Epithelial cell of esophagus (primary cell): ENCODE measurements at regions not wholly inside any gene's neighbourhood (a gene's known extent, or its start where the extent isn't known, plus 50 kb on each side); places are given as distances from the start of the nearest gene placed in this dataset.

Experiments used
- DNase-seq: peaks from one replicate; pipeline ENCODE4 v3.0.0; 2010; ENCODE audit warnings: low read depth
- H3K4me3 ChIP-seq: 2 replicates; pipeline ENCODE4 v1.5.1; 2011; ENCODE audit warnings: mild to moderate bottlenecking, low read length, control low read depth
- TF ChIP-seq, protein P1 (sequence below): IDR thresholded peaks from 2 replicates; pipeline ENCODE4 v1.5.1; 2011; ENCODE audit warnings: low read depth, mild to moderate bottlenecking, low read length, control low read depth, inconsistent platforms; ENCODE audit not compliant: insufficient read depth; ENCODE audit errors: missing control alignments

GRCh38 chr2:125573432-125573831 is 1082.5 kb upstream of the GYPC start:
- no peak overlapping the region for H3K4me3 ChIP-seq
- no peak for DNase-seq
- TF ChIP-seq, protein P1, sequence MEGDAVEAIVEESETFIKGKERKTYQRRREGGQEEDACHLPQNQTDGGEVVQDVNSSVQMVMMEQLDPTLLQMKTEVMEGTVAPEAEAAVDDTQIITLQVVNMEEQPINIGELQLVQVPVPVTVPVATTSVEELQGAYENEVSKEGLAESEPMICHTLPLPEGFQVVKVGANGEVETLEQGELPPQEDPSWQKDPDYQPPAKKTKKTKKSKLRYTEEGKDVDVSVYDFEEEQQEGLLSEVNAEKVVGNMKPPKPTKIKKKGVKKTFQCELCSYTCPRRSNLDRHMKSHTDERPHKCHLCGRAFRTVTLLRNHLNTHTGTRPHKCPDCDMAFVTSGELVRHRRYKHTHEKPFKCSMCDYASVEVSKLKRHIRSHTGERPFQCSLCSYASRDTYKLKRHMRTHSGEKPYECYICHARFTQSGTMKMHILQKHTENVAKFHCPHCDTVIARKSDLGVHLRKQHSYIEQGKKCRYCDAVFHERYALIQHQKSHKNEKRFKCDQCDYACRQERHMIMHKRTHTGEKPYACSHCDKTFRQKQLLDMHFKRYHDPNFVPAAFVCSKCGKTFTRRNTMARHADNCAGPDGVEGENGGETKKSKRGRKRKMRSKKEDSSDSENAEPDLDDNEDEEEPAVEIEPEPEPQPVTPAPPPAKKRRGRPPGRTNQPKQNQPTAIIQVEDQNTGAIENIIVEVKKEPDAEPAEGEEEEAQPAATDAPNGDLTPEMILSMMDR = no peak

- no peak for DNase-seq
- no peak overlapping the region for H3K4me3 ChIP-seq
- TF ChIP-seq, protein P1 = no peak
Measured at GRCh38 chr2:125576558-125576957, 1079.4 kb upstream of the GYPC start.

- no peak for DNase-seq
- H3K4me3 ChIP-seq = no peak overlapping the region
- TF ChIP-seq, protein P1 = no peak
Measured at GRCh38 chr2:125581557-125581956, 1074.4 kb upstream of the GYPC start.

DNA sequence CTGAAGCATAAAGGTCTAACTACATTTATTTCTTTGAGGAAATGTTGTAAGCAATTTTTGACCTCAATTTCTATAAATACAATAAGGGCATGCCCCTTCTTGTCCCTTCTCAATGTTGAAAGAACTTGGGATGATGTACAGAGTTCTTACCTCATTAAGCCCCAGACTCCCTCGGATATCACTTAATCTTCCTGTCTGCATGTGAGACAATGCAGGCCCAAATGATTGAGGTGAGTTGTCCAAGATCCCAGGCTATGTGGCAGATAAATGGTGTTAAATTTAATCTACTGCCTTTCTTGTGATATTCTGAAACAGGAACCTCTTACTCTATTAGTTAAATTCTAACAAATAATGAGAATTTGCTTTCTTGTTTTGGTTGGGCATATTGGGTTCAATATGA is 1073.4 kb upstream of the GYPC start:
- DNase-seq = no peak
- H3K4me3 ChIP-seq = no peak overlapping the region
- TF ChIP-seq, protein P1 = no peak

GRCh38 chr2:125584732-125585131 is 1071.2 kb upstream of the GYPC start:
- DNase-seq = no peak
- no peak overlapping the region for H3K4me3 ChIP-seq
- TF ChIP-seq, protein P1 = no peak

DNA sequence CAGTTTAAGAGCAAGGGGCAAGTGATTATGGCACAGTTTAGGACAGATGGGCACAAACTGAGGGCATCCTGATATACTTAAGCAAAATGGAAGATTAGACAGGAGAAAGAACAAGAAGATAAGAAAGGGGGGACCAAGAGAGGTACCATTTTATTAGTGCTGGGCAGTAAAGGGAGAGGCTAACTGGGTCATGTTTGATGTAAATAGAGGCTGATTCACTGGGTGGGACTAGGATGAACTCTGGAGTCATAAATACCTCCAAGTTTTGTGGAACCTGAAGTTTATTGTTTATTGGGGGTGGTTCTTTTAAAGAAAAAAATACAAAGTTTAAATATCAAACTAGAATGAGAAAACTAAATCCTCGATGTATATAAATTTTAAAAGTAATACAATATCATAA is 1067.2 kb upstream of the GYPC start:
- TF ChIP-seq, protein P1 = no peak
- no peak for DNase-seq
- H3K4me3 ChIP-seq = no peak overlapping the region

DNA sequence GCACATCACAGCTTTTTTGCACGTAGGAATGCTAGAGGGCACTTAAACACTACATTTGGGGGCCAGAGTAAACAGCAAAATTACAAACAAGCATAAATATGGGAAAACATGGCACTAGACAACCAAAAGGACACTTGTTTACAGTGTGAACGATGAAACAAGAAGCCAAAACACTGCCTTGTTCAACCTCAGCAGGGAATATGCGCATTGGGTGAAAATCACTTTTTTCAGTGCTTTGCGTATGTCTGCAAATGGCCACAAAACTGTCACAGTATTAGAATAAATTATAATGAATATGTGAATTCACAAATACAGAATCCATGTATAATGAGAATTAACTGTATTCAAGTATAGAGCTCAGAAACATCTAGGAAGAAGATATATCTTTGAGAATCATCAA is 1064.0 kb upstream of the GYPC start:
- TF ChIP-seq, protein P1 = no peak
- no peak for DNase-seq
- H3K4me3 ChIP-seq = no peak overlapping the region
